ENCODE measurements at regions not wholly inside any gene's neighbourhood (a gene's known extent, or its start where the extent isn't known, plus 50 kb on each side); places are given as distances from the start of the nearest gene placed in this dataset.

GRCh38 chr10:78319841-78320240, 286.2 kb downstream of the RPS24 start:
- no peak for TF ChIP-seq SP1 (IDR thresholded peaks at IDR 0.05)
- no peak for TF ChIP-seq FOXA1 (IDR thresholded peaks at IDR 0.05)
- TF ChIP-seq FOXM1 (IDR thresholded peaks at IDR 0.05; ENCODE audit: borderline replicate concordance): no peak
- no peak for TF ChIP-seq NFRKB (IDR thresholded peaks at IDR 0.05)
- no peak for TF ChIP-seq BHLHE40 (IDR thresholded peaks at IDR 0.05; ENCODE audit: borderline replicate concordance)
- no peak for TF ChIP-seq L3MBTL2 (conservative IDR thresholded peaks at IDR 0.05)
- no peak for TF ChIP-seq HDGF (IDR thresholded peaks at IDR 0.05; ENCODE audit: borderline replicate concordance)
- TF ChIP-seq SUZ12 (IDR thresholded peaks at IDR 0.05): no peak
- TF ChIP-seq LEF1 (IDR thresholded peaks at IDR 0.05; ENCODE audit: borderline replicate concordance): no peak
- TF ChIP-seq ZNF384 (IDR thresholded peaks at IDR 0.05): no peak

All from HEK293T (cell line).